ENCODE measurements at regions not wholly inside any gene's neighbourhood (a gene's known extent, or its start where the extent isn't known, plus 50 kb on each side); places are given as distances from the start of the nearest gene placed in this dataset.

- TF ChIP-seq POLR2A (IDR thresholded peaks at IDR 0.05) (no peak), CTCF (IDR thresholded peaks at IDR 0.05) (no peak)
These were observed 363.1 kb downstream of the HINT1 start for GRCh38 chr5:130801963-130802362.
